Loucy (cell line): ENCODE measurements at regions not wholly inside any gene's neighbourhood (a gene's known extent, or its start where the extent isn't known, plus 50 kb on each side); places are given as distances from the start of the nearest gene placed in this dataset.
"Not testable (repeated sequence)": the region's sequence is repeated elsewhere in the genome, so short reads cannot be mapped to it uniquely, and the experiment has no call there.

Experiments used
- EZH2phosphoT487 ChIP-seq: fragments of 200-600 bp; IDR thresholded peaks from 2 replicates; pipeline ENCODE4 v1.6.1; 2018; ENCODE audit warnings: antibody characterized with exemption, mild to moderate bottlenecking, moderate library complexity, borderline replicate concordance
- TF ChIP-seq, protein P1 (sequence below): fragments of 200-600 bp; sonication (generic); conservative IDR thresholded peaks from 2 replicates; pipeline ENCODE4 v1.5.1; 2014; ENCODE audit warnings: mild to moderate bottlenecking, antibody characterized with exemption, low read length

DNA sequence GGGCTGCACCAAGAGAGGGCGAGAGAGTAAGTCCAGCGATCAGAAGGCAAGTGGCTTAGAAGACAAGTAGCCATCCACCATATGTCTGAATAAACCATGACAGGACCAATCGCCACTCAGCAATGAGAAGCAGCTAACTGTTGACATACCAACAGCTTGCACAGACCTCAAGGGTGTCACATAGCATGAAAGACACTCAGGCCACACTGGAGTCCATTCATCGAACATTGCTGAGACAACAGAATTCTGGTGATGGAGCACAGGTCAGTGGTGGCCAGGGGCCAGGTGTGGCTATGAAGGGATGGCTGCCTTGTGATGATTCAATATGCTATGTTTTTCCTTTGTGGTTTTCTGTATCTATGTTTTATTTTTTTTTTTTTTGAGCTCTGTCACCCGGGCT, 236.2 kb upstream of the FRG2C start:
- TF ChIP-seq, protein P1, sequence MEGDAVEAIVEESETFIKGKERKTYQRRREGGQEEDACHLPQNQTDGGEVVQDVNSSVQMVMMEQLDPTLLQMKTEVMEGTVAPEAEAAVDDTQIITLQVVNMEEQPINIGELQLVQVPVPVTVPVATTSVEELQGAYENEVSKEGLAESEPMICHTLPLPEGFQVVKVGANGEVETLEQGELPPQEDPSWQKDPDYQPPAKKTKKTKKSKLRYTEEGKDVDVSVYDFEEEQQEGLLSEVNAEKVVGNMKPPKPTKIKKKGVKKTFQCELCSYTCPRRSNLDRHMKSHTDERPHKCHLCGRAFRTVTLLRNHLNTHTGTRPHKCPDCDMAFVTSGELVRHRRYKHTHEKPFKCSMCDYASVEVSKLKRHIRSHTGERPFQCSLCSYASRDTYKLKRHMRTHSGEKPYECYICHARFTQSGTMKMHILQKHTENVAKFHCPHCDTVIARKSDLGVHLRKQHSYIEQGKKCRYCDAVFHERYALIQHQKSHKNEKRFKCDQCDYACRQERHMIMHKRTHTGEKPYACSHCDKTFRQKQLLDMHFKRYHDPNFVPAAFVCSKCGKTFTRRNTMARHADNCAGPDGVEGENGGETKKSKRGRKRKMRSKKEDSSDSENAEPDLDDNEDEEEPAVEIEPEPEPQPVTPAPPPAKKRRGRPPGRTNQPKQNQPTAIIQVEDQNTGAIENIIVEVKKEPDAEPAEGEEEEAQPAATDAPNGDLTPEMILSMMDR: not testable (repeated sequence)
- TF ChIP-seq EZH2phosphoT487: not testable (repeated sequence)
